ENCODE measurements at regions not wholly inside any gene's neighbourhood (a gene's known extent, or its start where the extent isn't known, plus 50 kb on each side); places are given as distances from the start of the nearest gene placed in this dataset.

DNA sequence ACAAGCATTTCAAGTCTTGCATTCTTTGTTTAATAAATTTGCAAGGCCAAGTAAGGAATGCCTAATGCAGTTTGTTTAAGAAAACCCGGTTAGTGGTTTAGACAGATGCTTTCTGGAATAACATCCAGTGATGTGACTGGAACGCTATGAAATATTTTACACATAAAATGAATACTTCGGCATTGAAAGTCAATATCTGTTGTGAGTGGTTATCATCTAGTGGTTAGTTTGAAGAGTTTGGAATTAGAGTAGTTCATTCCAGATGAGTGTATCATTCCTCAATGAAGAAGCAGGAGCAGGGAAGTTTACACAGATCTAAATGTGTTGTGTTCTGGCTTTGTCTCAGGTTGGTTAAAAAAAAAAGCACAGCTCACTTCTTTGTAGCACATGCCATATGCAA, 608.0 kb upstream of the PIK3C3 start:
- no peak overlapping the region for H3K4me3 ChIP-seq (ENCODE audit: low read length)
- no peaks in the 10 kb centered on the region for H3K4me1 ChIP-seq (ENCODE audit: insufficient read depth, low read length)
- DNase-seq: no peak
- TF ChIP-seq EZH2 (IDR thresholded peaks at IDR 0.05; ENCODE audit: low read length, unreplicated experiment): no peak
- TF ChIP-seq EZH2phosphoT487 (IDR thresholded peaks at IDR 0.05; ENCODE audit: borderline replicate concordance, low read length): no peak
- TF ChIP-seq, protein P1, sequence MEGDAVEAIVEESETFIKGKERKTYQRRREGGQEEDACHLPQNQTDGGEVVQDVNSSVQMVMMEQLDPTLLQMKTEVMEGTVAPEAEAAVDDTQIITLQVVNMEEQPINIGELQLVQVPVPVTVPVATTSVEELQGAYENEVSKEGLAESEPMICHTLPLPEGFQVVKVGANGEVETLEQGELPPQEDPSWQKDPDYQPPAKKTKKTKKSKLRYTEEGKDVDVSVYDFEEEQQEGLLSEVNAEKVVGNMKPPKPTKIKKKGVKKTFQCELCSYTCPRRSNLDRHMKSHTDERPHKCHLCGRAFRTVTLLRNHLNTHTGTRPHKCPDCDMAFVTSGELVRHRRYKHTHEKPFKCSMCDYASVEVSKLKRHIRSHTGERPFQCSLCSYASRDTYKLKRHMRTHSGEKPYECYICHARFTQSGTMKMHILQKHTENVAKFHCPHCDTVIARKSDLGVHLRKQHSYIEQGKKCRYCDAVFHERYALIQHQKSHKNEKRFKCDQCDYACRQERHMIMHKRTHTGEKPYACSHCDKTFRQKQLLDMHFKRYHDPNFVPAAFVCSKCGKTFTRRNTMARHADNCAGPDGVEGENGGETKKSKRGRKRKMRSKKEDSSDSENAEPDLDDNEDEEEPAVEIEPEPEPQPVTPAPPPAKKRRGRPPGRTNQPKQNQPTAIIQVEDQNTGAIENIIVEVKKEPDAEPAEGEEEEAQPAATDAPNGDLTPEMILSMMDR (conservative IDR thresholded peaks at IDR 0.05; ENCODE audit: low read depth, low read length): no peak
- no peaks in the 10 kb centered on the region for H3K9me2 ChIP-seq (replicated peaks; ENCODE audit: low read length)
- intact Hi-C loops (cut with micrococcal nuclease): no loop called here
- no peak overlapping the region for H3K27ac ChIP-seq (ENCODE audit: low read length)
- no peaks in the 10 kb centered on the region for H3F3A ChIP-seq (ENCODE audit: low read length, unreplicated experiment)
- H3K36me3 ChIP-seq (ENCODE audit: low read depth, low read length): no peaks in the 10 kb centered on the region
- no peaks in the 10 kb centered on the region for H3K9me3 ChIP-seq (ENCODE audit: low read length)
- CTCF ChIA-PET: no interaction called here
- no peaks in the 10 kb centered on the region for H3K27me3 ChIP-seq (ENCODE audit: low read length)
- H3K79me2 ChIP-seq (ENCODE audit: low read length): no peaks in the 10 kb centered on the region
- no peak overlapping the region for H2AFZ ChIP-seq (ENCODE audit: low read length)
- POLR2A ChIA-PET (ENCODE audit: unreplicated experiment): no interaction called here
- no TSS peak for BruUV-seq (replicated peaks)
- H3K4me2 ChIP-seq (ENCODE audit: low read length): no peak overlapping the region
- no peak overlapping the region for H3K9ac ChIP-seq (ENCODE audit: low read length)
- no peaks in the 10 kb centered on the region for H4K20me1 ChIP-seq (ENCODE audit: low read length)
- no peak for ATAC-seq

- Histone ChIP-seq H3K4me2 (ENCODE audit: low read length) (no peak overlapping the region), H3K9ac (ENCODE audit: low read length) (no peak overlapping the region), H3K9me2 (replicated peaks; ENCODE audit: low read length) (no peaks in the 10 kb centered on the region), H3K9me3 (ENCODE audit: low read length) (no peaks in the 10 kb centered on the region), H3K79me2 (ENCODE audit: low read length) (no peaks in the 10 kb centered on the region), H3F3A (ENCODE audit: low read length, unreplicated experiment) (no peaks in the 10 kb centered on the region), H3K27ac (ENCODE audit: low read length) (no peak overlapping the region), H4K20me1 (ENCODE audit: low read length) (no peaks in the 10 kb centered on the region), H3K36me3 (ENCODE audit: low read depth, low read length) (no peaks in the 10 kb centered on the region), H2AFZ (ENCODE audit: low read length) (no peak overlapping the region), H3K4me1 (ENCODE audit: insufficient read depth, low read length) (no peaks in the 10 kb centered on the region), H3K27me3 (ENCODE audit: low read length) (no peaks in the 10 kb centered on the region), H3K4me3 (ENCODE audit: low read length) (no peak overlapping the region)
- no peak for TF ChIP-seq EZH2phosphoT487 (IDR thresholded peaks at IDR 0.05; ENCODE audit: borderline replicate concordance, low read length)
- TF ChIP-seq, protein P1 (conservative IDR thresholded peaks at IDR 0.05; ENCODE audit: low read depth, low read length): no peak
- TF ChIP-seq EZH2 (IDR thresholded peaks at IDR 0.05; ENCODE audit: low read length, unreplicated experiment): no peak
- intact Hi-C loops (cut with micrococcal nuclease): no loop called here
- no TSS peak for BruUV-seq (replicated peaks)
- no peak for ATAC-seq
- POLR2A ChIA-PET (ENCODE audit: unreplicated experiment): no interaction called here
- DNase-seq: no peak
- CTCF ChIA-PET: no interaction called here
These were observed 611.2 kb upstream of the PIK3C3 start for GRCh38 chr18:41343808-41344207.

DNA sequence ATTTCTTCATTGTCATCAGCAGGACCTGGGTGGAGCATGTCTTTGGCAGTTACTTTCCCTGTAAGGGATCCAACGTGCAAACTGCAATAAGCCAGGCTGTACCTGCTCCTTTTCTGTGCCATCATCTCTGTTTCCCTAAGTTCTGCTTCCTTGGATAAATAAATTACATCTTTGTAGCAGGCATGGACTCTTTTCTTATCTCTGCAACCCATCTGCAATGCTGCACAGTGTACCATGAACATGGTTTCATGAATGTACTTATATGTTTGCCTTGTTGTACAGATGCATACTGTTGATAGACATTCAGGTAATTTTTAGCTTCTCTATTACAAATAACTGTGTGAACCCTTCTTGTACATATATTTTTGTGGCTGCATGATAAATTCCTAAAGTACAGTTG, 616.7 kb upstream of the PIK3C3 start:
- H3K9me2 ChIP-seq (replicated peaks; ENCODE audit: low read length): no peaks in the 10 kb centered on the region
- CTCF ChIA-PET: no interaction called here
- H3K9ac ChIP-seq (ENCODE audit: low read length): no peak overlapping the region
- H3K4me1 ChIP-seq (ENCODE audit: insufficient read depth, low read length): no peaks in the 10 kb centered on the region
- no peaks in the 10 kb centered on the region for H3K27me3 ChIP-seq (ENCODE audit: low read length)
- BruUV-seq (replicated peaks): no TSS peak
- no peaks in the 10 kb centered on the region for H3K9me3 ChIP-seq (ENCODE audit: low read length)
- intact Hi-C loops (cut with micrococcal nuclease): no loop called here
- H2AFZ ChIP-seq (ENCODE audit: low read length): no peak overlapping the region
- POLR2A ChIA-PET (ENCODE audit: unreplicated experiment): no interaction called here
- no peaks in the 10 kb centered on the region for H3K36me3 ChIP-seq (ENCODE audit: low read depth, low read length)
- DNase-seq (no peak), ATAC-seq (no peak)
- no peak overlapping the region for H3K4me3 ChIP-seq (ENCODE audit: low read length)
- no peak overlapping the region for H3K27ac ChIP-seq (ENCODE audit: low read length)
- no peaks in the 10 kb centered on the region for H4K20me1 ChIP-seq (ENCODE audit: low read length)
- TF ChIP-seq EZH2 (IDR thresholded peaks at IDR 0.05; ENCODE audit: low read length, unreplicated experiment) (no peak), EZH2phosphoT487 (IDR thresholded peaks at IDR 0.05; ENCODE audit: borderline replicate concordance, low read length) (no peak)
- TF ChIP-seq, protein P1 (conservative IDR thresholded peaks at IDR 0.05; ENCODE audit: low read depth, low read length): no peak
- H3K79me2 ChIP-seq (ENCODE audit: low read length): no peaks in the 10 kb centered on the region
- no peak overlapping the region for H3K4me2 ChIP-seq (ENCODE audit: low read length)
- H3F3A ChIP-seq (ENCODE audit: low read length, unreplicated experiment): no peaks in the 10 kb centered on the region
